ENCODE measurements at regions not wholly inside any gene's neighbourhood (a gene's known extent, or its start where the extent isn't known, plus 50 kb on each side); places are given as distances from the start of the nearest gene placed in this dataset.

GRCh38 chr17:34733333-34733732 is 154.0 kb downstream of the TMEM132E start:
- no peak for DNase-seq

GRCh38 chr17:34730816-34731215 is 151.4 kb downstream of the TMEM132E start:
- no peak for DNase-seq

GRCh38 chr17:34728771-34729310 is 149.5 kb downstream of the TMEM132E start:
- DNase-seq, result no peak

- DNase-seq, result no peak
Measured at GRCh38 chr17:34727601-34728000, 148.2 kb downstream of the TMEM132E start.

GRCh38 chr17:34726536-34727384 is 147.4 kb downstream of the TMEM132E start:
- no peak for DNase-seq

- DNase-seq, result no peak
Measured at GRCh38 chr17:34725725-34726124, 146.3 kb downstream of the TMEM132E start.

GRCh38 chr17:34725008-34725407 is 145.6 kb downstream of the TMEM132E start:
- DNase-seq, result no peak

GRCh38 chr17:34723875-34724274 is 144.5 kb downstream of the TMEM132E start:
- DNase-seq, result no peak

GRCh38 chr17:34721326-34721725 is 141.9 kb downstream of the TMEM132E start:
- DNase-seq, result no peak

- no peak for DNase-seq
Measured at GRCh38 chr17:34720760-34721159, 141.4 kb downstream of the TMEM132E start.

GRCh38 chr17:34719569-34719968 is 140.2 kb downstream of the TMEM132E start:
- no peak for DNase-seq

- DNase-seq, result no peak
Measured at GRCh38 chr17:34717092-34717491, 137.7 kb downstream of the TMEM132E start.

GRCh38 chr17:34716291-34716690 is 136.9 kb downstream of the TMEM132E start:
- no peak for DNase-seq

GRCh38 chr17:34715504-34715903 is 136.1 kb downstream of the TMEM132E start:
- no peak for DNase-seq

- no peak for DNase-seq
Measured at GRCh38 chr17:34714475-34715410, 135.4 kb downstream of the TMEM132E start.

- DNase-seq, result no peak
Measured at GRCh38 chr17:34713687-34714086, 134.3 kb downstream of the TMEM132E start.

GRCh38 chr17:34712481-34713195 is 133.3 kb downstream of the TMEM132E start:
- no peak for DNase-seq

- no peak for DNase-seq
Measured at GRCh38 chr17:34711646-34712045, 132.3 kb downstream of the TMEM132E start.

- DNase-seq, result no peak
Measured at GRCh38 chr17:34710226-34710625, 130.8 kb downstream of the TMEM132E start.

- DNase-seq, result no peak
Measured at GRCh38 chr17:34709158-34709754, 129.9 kb downstream of the TMEM132E start.

- DNase-seq, result no peak
Measured at GRCh38 chr17:34706029-34706428, 126.6 kb downstream of the TMEM132E start.

- no peak for DNase-seq
Measured at GRCh38 chr17:34703533-34703932, 124.2 kb downstream of the TMEM132E start.
